ENCODE measurements at regions not wholly inside any gene's neighbourhood (a gene's known extent, or its start where the extent isn't known, plus 50 kb on each side); places are given as distances from the start of the nearest gene placed in this dataset.

- Mint-ChIP-seq H3K27ac (ENCODE audit: unreplicated experiment) (no peak overlapping the region), H3K4me3 (no peak overlapping the region), H3K36me3 (ENCODE audit: low read depth) (no peaks in the 10 kb centered on the region), H3K9me3 (peaks cover 12% of the 10 kb centered on the region), H3K27me3 (ENCODE audit: low read depth) (no peaks in the 10 kb centered on the region), H3K4me1 (no peaks in the 10 kb centered on the region)
- no peak for DNase-seq (ENCODE audit: low read depth, low spot score)
- TF ChIP-seq CTCF (conservative IDR thresholded peaks at IDR 0.05) = no peak
Observed at GRCh38 chr3:191859531-191859930, 398.6 kb downstream of the PYDC2 start.

GRCh38 chr3:191869738-191870415 lies 408.9 kb downstream of the PYDC2 start:
- no peak for DNase-seq (ENCODE audit: low read depth, low spot score)
- no peak overlapping the region for H3K4me3 Mint-ChIP-seq
- H3K9me3 Mint-ChIP-seq = no peaks in the 10 kb centered on the region
- H3K27ac Mint-ChIP-seq (ENCODE audit: unreplicated experiment) = no peak overlapping the region
- H3K4me1 Mint-ChIP-seq = peaks cover 15% of the 10 kb centered on the region
- TF ChIP-seq CTCF (conservative IDR thresholded peaks at IDR 0.05) = no peak
- no peaks in the 10 kb centered on the region for H3K36me3 Mint-ChIP-seq (ENCODE audit: low read depth)
- H3K27me3 Mint-ChIP-seq (ENCODE audit: low read depth) = no peaks in the 10 kb centered on the region

GRCh38 chr3:191873736-191874135 lies 412.8 kb downstream of the PYDC2 start:
- Mint-ChIP-seq H3K27ac (ENCODE audit: unreplicated experiment) (no peak overlapping the region), H3K4me1 (peaks cover 15% of the 10 kb centered on the region), H3K9me3 (no peaks in the 10 kb centered on the region), H3K4me3 (no peak overlapping the region), H3K27me3 (ENCODE audit: low read depth) (no peaks in the 10 kb centered on the region), H3K36me3 (ENCODE audit: low read depth) (no peaks in the 10 kb centered on the region)
- no peak for DNase-seq (ENCODE audit: low read depth, low spot score)
- no peak for TF ChIP-seq CTCF (conservative IDR thresholded peaks at IDR 0.05)

GRCh38 chr3:191882289-191882688 lies 421.3 kb downstream of the PYDC2 start:
- Mint-ChIP-seq H3K4me3 (no peak overlapping the region), H3K4me1 (peaks cover 10% of the 10 kb centered on the region), H3K27ac (ENCODE audit: unreplicated experiment) (no peak overlapping the region), H3K36me3 (ENCODE audit: low read depth) (no peaks in the 10 kb centered on the region), H3K27me3 (ENCODE audit: low read depth) (no peaks in the 10 kb centered on the region), H3K9me3 (no peaks in the 10 kb centered on the region)
- no peak for TF ChIP-seq CTCF (conservative IDR thresholded peaks at IDR 0.05)
- DNase-seq (ENCODE audit: low read depth, low spot score) = no peak

GRCh38 chr3:191884132-191884531 lies 423.2 kb downstream of the PYDC2 start:
- Mint-ChIP-seq H3K27ac (ENCODE audit: unreplicated experiment) (no peak overlapping the region), H3K27me3 (ENCODE audit: low read depth) (no peaks in the 10 kb centered on the region), H3K9me3 (no peaks in the 10 kb centered on the region), H3K4me3 (no peak overlapping the region), H3K4me1 (peaks cover 10% of the 10 kb centered on the region), H3K36me3 (ENCODE audit: low read depth) (no peaks in the 10 kb centered on the region)
- no peak for DNase-seq (ENCODE audit: low read depth, low spot score)
- TF ChIP-seq CTCF (conservative IDR thresholded peaks at IDR 0.05) = no peak
